ENCODE measurements at regions not wholly inside any gene's neighbourhood (a gene's known extent, or its start where the extent isn't known, plus 50 kb on each side); places are given as distances from the start of the nearest gene placed in this dataset.

- no peak for TF ChIP-seq CTCF (IDR thresholded peaks at IDR 0.05; ENCODE audit: poor library complexity, severe bottlenecking)
- TF ChIP-seq RAD21 (conservative IDR thresholded peaks at IDR 0.05), result no peak
- no peak for TF ChIP-seq TAF1 (IDR thresholded peaks at IDR 0.05; ENCODE audit: low read depth)
- no peak for TF ChIP-seq REST (IDR thresholded peaks at IDR 0.05; ENCODE audit: borderline replicate concordance)
- no peak for TF ChIP-seq POLR2AphosphoS5 (IDR thresholded peaks at IDR 0.05)
- no peak for TF ChIP-seq MXI1 (conservative IDR thresholded peaks at IDR 0.05; ENCODE audit: poor library complexity, severe bottlenecking)
- TF ChIP-seq SMC3 (conservative IDR thresholded peaks at IDR 0.05; ENCODE audit: poor library complexity), result no peak
- TF ChIP-seq EZH2 (IDR thresholded peaks at IDR 0.05; ENCODE audit: borderline replicate concordance, insufficient read depth, low read length, poor library complexity, severe bottlenecking), result no peak
- TF ChIP-seq EP300 (conservative IDR thresholded peaks at IDR 0.05; ENCODE audit: poor library complexity, severe bottlenecking), result no peak
Observed at GRCh38 chr9:106689089-106689488, 173.9 kb upstream of the ZNF462 start.

All from neural cell (in vitro differentiated cells).